H9 (cell line): ENCODE measurements at regions not wholly inside any gene's neighbourhood (a gene's known extent, or its start where the extent isn't known, plus 50 kb on each side); places are given as distances from the start of the nearest gene placed in this dataset.

Source experiments
- DNase-seq: peaks from one replicate; pipeline ENCODE4 v3.0.0-alpha.2; 2017
- H2AFZ ChIP-seq: one replicate; pipeline ENCODE4 v1.6.1; 2013; ENCODE audit warnings: mild to moderate bottlenecking, low read length, control low read depth, moderate library complexity
- H2AK5ac ChIP-seq: 2 replicates; pipeline ENCODE4 v1.6.1; 2013; ENCODE audit warnings: low read length, control low read depth, mixed read lengths; ENCODE audit not compliant: insufficient read length
- H2BK120ac ChIP-seq: one replicate; pipeline ENCODE4 v1.6.1; 2013; ENCODE audit warnings: low read depth, mild to moderate bottlenecking, low read length, control low read depth, inconsistent platforms; ENCODE audit not compliant: poor library complexity, severe bottlenecking
- H2BK12ac ChIP-seq: 2 replicates; pipeline ENCODE4 v1.6.1; 2013; ENCODE audit warnings: low read length, control low read depth, mixed read lengths, low read depth; ENCODE audit not compliant: insufficient read length
- H2BK15ac ChIP-seq: 2 replicates; pipeline ENCODE4 v1.6.1; 2013; ENCODE audit warnings: low read depth, low read length, control low read depth
- H2BK20ac ChIP-seq: one replicate; pipeline ENCODE4 v1.6.1; 2013; ENCODE audit warnings: low read depth, mild to moderate bottlenecking, low read length, control low read depth, inconsistent platforms; ENCODE audit not compliant: poor library complexity, severe bottlenecking
- H2BK5ac ChIP-seq: 2 replicates; pipeline ENCODE4 v1.6.1; 2013; ENCODE audit warnings: low read length, control low read depth, mixed read lengths; ENCODE audit not compliant: insufficient read length
- H3K14ac ChIP-seq: 2 replicates; pipeline ENCODE4 v1.6.1; 2013; ENCODE audit warnings: low read length, control low read depth; ENCODE audit not compliant: insufficient read depth
- H3K18ac ChIP-seq: 2 replicates; pipeline ENCODE4 v1.6.1; 2013; ENCODE audit warnings: low read depth, mild to moderate bottlenecking, mixed read lengths, low read length, control low read depth; ENCODE audit not compliant: insufficient read length
- H3K23ac ChIP-seq: 2 replicates; pipeline ENCODE4 v1.6.1; 2013; ENCODE audit warnings: low read length, control low read depth, mixed read lengths, low read depth; ENCODE audit not compliant: insufficient read length
- H3K23me2 ChIP-seq: 2 replicates; pipeline ENCODE4 v1.6.1; 2013; ENCODE audit warnings: low read depth, mild to moderate bottlenecking, mixed read lengths, low read length, control low read depth; ENCODE audit not compliant: insufficient read length, poor library complexity, severe bottlenecking
- H3K27ac ChIP-seq: 2 replicates; pipeline ENCODE4 v1.5.1; 2013; ENCODE audit warnings: low read length, control low read depth, mixed read lengths, low read depth; ENCODE audit not compliant: insufficient read length
- H3K27me3 ChIP-seq: 2 replicates; pipeline ENCODE4 v1.6.1; 2013; ENCODE audit warnings: low read length, control low read depth, inconsistent platforms; ENCODE audit not compliant: insufficient read depth
- H3K4ac ChIP-seq: 2 replicates; pipeline ENCODE4 v1.6.1; 2013; ENCODE audit warnings: low read depth, mild to moderate bottlenecking, control low read depth, inconsistent platforms, low read length, moderate library complexity
- H3K4me1 ChIP-seq: 2 replicates; pipeline ENCODE4 v1.6.1; 2013; ENCODE audit warnings: low read length, control low read depth, inconsistent platforms; ENCODE audit not compliant: insufficient read depth
- H3K4me2 ChIP-seq: 2 replicates; pipeline ENCODE4 v1.6.1; 2013; ENCODE audit warnings: low read length, control low read depth, mixed read lengths; ENCODE audit not compliant: insufficient read length, insufficient read depth
- H3K56ac ChIP-seq: 2 replicates; pipeline ENCODE4 v1.6.1; 2013; ENCODE audit warnings: low read depth, mild to moderate bottlenecking, mixed read lengths, low read length, control low read depth; ENCODE audit not compliant: insufficient read length
- H3K79me1 ChIP-seq: 2 replicates; pipeline ENCODE4 v1.6.1; 2013; ENCODE audit warnings: low read depth, mild to moderate bottlenecking, moderate library complexity, low read length, control low read depth, inconsistent platforms; ENCODE audit not compliant: insufficient read depth, poor library complexity, severe bottlenecking
- H3K79me2 ChIP-seq: 2 replicates; pipeline ENCODE4 v1.6.1; 2013; ENCODE audit warnings: low read length, control low read depth, inconsistent platforms; ENCODE audit not compliant: insufficient read depth
- H3K9ac ChIP-seq: 2 replicates; pipeline ENCODE4 v1.6.1; 2013; ENCODE audit warnings: low read length, control low read depth, mixed read lengths; ENCODE audit not compliant: insufficient read length; ENCODE audit errors: extremely low read depth
- H3K9me3 ChIP-seq: one replicate; pipeline ENCODE4 v1.6.1; 2013; ENCODE audit warnings: low read depth, low read length, inconsistent platforms; ENCODE audit not compliant: control insufficient read depth
- H3T11ph ChIP-seq: one replicate; pipeline ENCODE4 v1.6.1; 2013; ENCODE audit warnings: mild to moderate bottlenecking, low read length, control low read depth, inconsistent platforms
- H4K20me1 ChIP-seq: one replicate; pipeline ENCODE4 v1.6.1; 2013; ENCODE audit not compliant: control insufficient read depth, insufficient read length, insufficient read depth
- H4K5ac ChIP-seq: 2 replicates; pipeline ENCODE4 v1.6.1; 2013; ENCODE audit warnings: low read depth, mild to moderate bottlenecking, mixed read lengths, low read length, control low read depth; ENCODE audit not compliant: insufficient read length
- H4K8ac ChIP-seq: replicated peaks from 2 replicates; pipeline ENCODE4 v1.6.1; 2013; ENCODE audit warnings: low read length, control low read depth, mixed read lengths, low read depth; ENCODE audit not compliant: insufficient read length
- H4K91ac ChIP-seq: 2 replicates; pipeline ENCODE4 v1.6.1; 2013; ENCODE audit warnings: low read depth, mild to moderate bottlenecking, moderate library complexity, mixed read lengths, low read length, control low read depth; ENCODE audit not compliant: insufficient read length
- H3K27ac Mint-ChIP-seq, 3 experiments: 2 replicates in 2 of 3; 3 replicates in 1 of 3; pipeline ENCODE4 v1.8.0; 2020 to 2021; ENCODE audit warnings: mixed read lengths in 3 of 3, mild to moderate bottlenecking in 1 of 3, moderate library complexity in 1 of 3
- H3K27me3 Mint-ChIP-seq: 2 replicates; pipeline ENCODE4 v1.8.0; 2021; ENCODE audit warnings: low read depth, mild to moderate bottlenecking, moderate library complexity, mixed read lengths
- H3K36me3 Mint-ChIP-seq, 3 experiments: 2 replicates in 2 of 3; 3 replicates in 1 of 3; pipeline ENCODE4 v1.8.0; 2020 to 2021; ENCODE audit warnings: low read depth in 3 of 3, mixed read lengths in 3 of 3; ENCODE audit not compliant: insufficient read depth in 1 of 3
- H3K4me1 Mint-ChIP-seq, 2 experiments: 2 replicates each; pipeline ENCODE4 v1.8.0; 2020; ENCODE audit warnings: mixed read lengths in 2 of 2
- H3K4me3 Mint-ChIP-seq, 2 experiments: 2 replicates in 1 of 2; 3 replicates in 1 of 2; pipeline ENCODE4 v1.8.0; 2020 to 2021; ENCODE audit warnings: mild to moderate bottlenecking in 2 of 2, mixed read lengths in 2 of 2, moderate library complexity in 1 of 2
- H3K9me3 Mint-ChIP-seq, 2 experiments: 2 replicates in 1 of 2; 3 replicates in 1 of 2; pipeline ENCODE4 v1.8.0; 2020; ENCODE audit warnings: mild to moderate bottlenecking in 2 of 2, mixed read lengths in 2 of 2, moderate library complexity in 1 of 2
- WGBS: extraction: QIAGEN DNeasy Blood & Tissue Kit; methylation state at CpG from one replicate; pipeline ENCODE4 v1.1.7; 2013; ENCODE audit warnings: missing lambda C conversion rate, low lambda C conversion rate, mixed read lengths; ENCODE audit not compliant: insufficient read length; ENCODE audit errors: extremely low coverage; 5-methylcytosine and 5-hydroxymethylcytosine counted together
- TF ChIP-seq, protein P1 (sequence below): fragments of 200-600 bp; sonication (generic); conservative IDR thresholded peaks from 3 replicates; pipeline ENCODE4 v1.8.0; 2021; ENCODE audit warnings: antibody characterized with exemption, mild to moderate bottlenecking

DNA sequence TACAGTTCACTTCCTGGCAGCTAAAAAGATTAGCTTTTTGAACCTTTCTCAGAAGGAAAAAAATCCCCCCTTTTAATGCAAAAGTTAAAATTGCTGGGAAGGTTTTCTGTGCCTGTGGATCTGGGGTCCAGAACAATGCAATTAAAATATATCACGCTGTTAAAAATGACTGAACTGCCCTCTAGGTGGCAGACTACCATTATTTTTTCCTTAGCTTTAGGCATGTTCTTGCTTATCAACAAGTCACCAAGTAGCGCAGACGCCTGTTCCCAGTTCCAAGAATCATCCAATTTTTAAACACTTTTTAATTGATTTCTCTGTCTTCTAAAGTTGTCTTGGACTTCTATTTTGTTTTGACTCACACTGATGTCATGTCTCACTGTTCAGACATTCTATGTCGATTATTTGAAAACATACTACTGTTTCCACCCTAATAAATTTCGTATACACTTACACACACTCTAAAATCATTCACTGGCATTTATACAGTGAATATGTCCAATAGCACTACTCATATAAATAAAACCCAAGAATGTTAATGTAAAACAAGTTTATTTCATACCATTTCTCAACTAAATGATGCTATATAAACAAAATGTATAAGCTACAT, 661.6 kb downstream of the RAPGEF2 start:
- Histone ChIP-seq H2BK12ac (no peak overlapping the region), H2BK20ac (no peak overlapping the region), H3K14ac (no peak overlapping the region), H3T11ph (no peak overlapping the region), H3K4ac (no peak overlapping the region), H3K79me2 (no peaks in the 10 kb centered on the region), H3K27ac (no peak overlapping the region), H2AK5ac (no peak overlapping the region), H2AFZ (no peak overlapping the region), H3K56ac (no peak overlapping the region), H4K20me1 (no peaks in the 10 kb centered on the region), H2BK5ac (no peak overlapping the region), H3K4me1 (no peaks in the 10 kb centered on the region), H4K91ac (no peak overlapping the region), H3K9ac (no peak overlapping the region), H3K23ac (no peak overlapping the region), H2BK120ac (no peak overlapping the region), H3K23me2 (no peaks in the 10 kb centered on the region), H4K8ac (no peak overlapping the region), H3K9me3 (no peaks in the 10 kb centered on the region), H3K27me3 (no peaks in the 10 kb centered on the region), H4K5ac (no peak overlapping the region), H3K18ac (no peak overlapping the region), H3K4me2 (no peak overlapping the region), H2BK15ac (no peak overlapping the region), H3K79me1 (no peaks in the 10 kb centered on the region)
- DNase-seq: no peak
- Mint-ChIP-seq H3K4me1 (no peaks in the 10 kb centered on the region), H3K36me3 (peaks cover 0 to 5% (median 2%) of the 10 kb centered on the region in 3 experiments; a peak in 4 of 7 replicates), H3K9me3 (peaks cover 0 to 3% of the 10 kb centered on the region in 2 experiments; a peak in 4 of 5 replicates), H3K27me3 (no peaks in the 10 kb centered on the region), H3K27ac (no peak overlapping the region), H3K4me3 (no peak overlapping the region)
- TF ChIP-seq, protein P1, sequence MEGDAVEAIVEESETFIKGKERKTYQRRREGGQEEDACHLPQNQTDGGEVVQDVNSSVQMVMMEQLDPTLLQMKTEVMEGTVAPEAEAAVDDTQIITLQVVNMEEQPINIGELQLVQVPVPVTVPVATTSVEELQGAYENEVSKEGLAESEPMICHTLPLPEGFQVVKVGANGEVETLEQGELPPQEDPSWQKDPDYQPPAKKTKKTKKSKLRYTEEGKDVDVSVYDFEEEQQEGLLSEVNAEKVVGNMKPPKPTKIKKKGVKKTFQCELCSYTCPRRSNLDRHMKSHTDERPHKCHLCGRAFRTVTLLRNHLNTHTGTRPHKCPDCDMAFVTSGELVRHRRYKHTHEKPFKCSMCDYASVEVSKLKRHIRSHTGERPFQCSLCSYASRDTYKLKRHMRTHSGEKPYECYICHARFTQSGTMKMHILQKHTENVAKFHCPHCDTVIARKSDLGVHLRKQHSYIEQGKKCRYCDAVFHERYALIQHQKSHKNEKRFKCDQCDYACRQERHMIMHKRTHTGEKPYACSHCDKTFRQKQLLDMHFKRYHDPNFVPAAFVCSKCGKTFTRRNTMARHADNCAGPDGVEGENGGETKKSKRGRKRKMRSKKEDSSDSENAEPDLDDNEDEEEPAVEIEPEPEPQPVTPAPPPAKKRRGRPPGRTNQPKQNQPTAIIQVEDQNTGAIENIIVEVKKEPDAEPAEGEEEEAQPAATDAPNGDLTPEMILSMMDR: peak; percentile 76
- WGBS: 100% methylated on average over 1 of the region's 5 CpGs
